Psoas muscle (tissue), 7 donors: ENCODE measurements at regions not wholly inside any gene's neighbourhood (a gene's known extent, or its start where the extent isn't known, plus 50 kb on each side); places are given as distances from the start of the nearest gene placed in this dataset.

Experiments used
- ATAC-seq, 4 donors: fragments of 200-7000 bp; cut with Tn5 transposase; one replicate each; pipeline ENCODE4 v1.9.1; 2020; ENCODE audit warnings: moderate library complexity in 3 of 4, mild to moderate bottlenecking in 2 of 4
- DNase-seq, 2 donors: peaks; one replicate each; pipeline ENCODE4 v3.0.0-alpha.2; 2020
- H3K27ac ChIP-seq: fragments of 200-600 bp; one replicate; pipeline ENCODE4 v1.8.0; 2022
- H3K27me3 ChIP-seq, 3 donors: fragments of 200-600 bp in 1 of 3; one replicate each; pipeline versions ENCODE4 v1.6.1 to v1.8.0; 2013 to 2022; ENCODE audit warnings: low read length in 2 of 3, mild to moderate bottlenecking in 2 of 3, moderate library complexity in 1 of 3; ENCODE audit not compliant: insufficient read depth in 3 of 3
- H3K36me3 ChIP-seq, 2 donors: fragments of 200-600 bp in 1 of 2; one replicate each; pipeline versions ENCODE4 v1.6.1 to v1.8.0; 2013 to 2022; ENCODE audit warnings: low read depth in 1 of 2, mild to moderate bottlenecking in 1 of 2, moderate library complexity in 1 of 2; ENCODE audit not compliant: insufficient read depth in 1 of 2
- H3K4me1 ChIP-seq: fragments of 200-600 bp; one replicate; pipeline ENCODE4 v1.8.0; 2022
- H3K4me3 ChIP-seq: fragments of 200-600 bp; one replicate; pipeline ENCODE4 v1.8.0; 2022; ENCODE audit warnings: mild to moderate bottlenecking
- H3K9me3 ChIP-seq: fragments of 200-600 bp; one replicate; pipeline ENCODE4 v1.8.0; 2022
- WGBS, 3 donors: extraction: QIAGEN DNeasy Blood & Tissue Kit; methylation state at CpG; one replicate each; pipeline versions ENCODE4 v1.1.6 to v1.1.7; 2013; 5-methylcytosine and 5-hydroxymethylcytosine counted together
- intact Hi-C, 2 donors: fragments of 100-400 bp; cut with DNase I; formaldehyde crosslinking; loops; one replicate each; pipeline versions ENCODE4 v1.11.0 to v1.14.2; 2022
- TF ChIP-seq, protein P1 (sequence below): fragments of 200-600 bp; IDR thresholded peaks from one replicate; pipeline ENCODE4 v1.8.0; 2022; ENCODE audit warnings: antibody characterized with exemption
- donor health status: healthy with polysubstance abuse.
- donor health status: DM: no; HTN: no; CAD: no; lungs with moderate emphysema.
- donor health status: Bipolar disorder and iron deficiency.
- donor health status: healthy.
- donor health status: DM: yes; HTN: yes; CAD: no.
- donor health status: DM: no; HTN: no; CAD: no.
- donor health status: DM: yes; HTN: yes; CAD: no.

DNA sequence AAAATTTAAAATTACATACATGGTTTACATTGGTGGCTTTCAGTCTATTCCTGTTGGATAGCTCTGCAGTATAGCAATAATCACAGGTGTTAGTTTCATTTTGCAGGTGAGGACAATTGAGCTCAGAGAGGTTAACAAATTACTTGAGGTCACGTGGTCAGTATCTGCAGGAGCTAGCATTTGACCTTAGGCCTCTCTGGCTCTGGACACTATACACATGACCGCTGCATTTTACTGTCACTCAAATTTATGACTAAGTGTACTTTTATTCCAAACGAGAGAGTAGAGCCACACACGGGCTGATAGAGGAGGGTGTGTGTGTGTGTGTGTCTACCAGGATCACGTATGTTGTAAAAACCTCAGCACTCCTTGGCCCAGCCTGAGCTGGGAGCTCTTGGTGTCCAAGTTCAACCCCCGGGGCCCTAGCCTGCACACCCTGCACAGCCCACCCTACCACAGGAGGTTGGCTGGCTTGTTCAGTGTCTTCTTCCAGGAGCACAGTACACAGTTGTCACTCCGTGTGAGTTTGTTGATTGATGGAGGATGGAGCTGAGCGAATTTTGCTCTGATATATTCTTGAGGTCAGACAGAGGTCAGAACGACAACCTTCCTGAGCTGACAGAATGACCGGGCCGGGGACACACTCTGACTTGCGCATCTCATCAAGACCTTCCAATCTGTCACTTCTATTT, 272.7 kb downstream of the GFRA1 start:
- no peaks in the 10 kb centered on the region for H3K9me3 ChIP-seq
- ATAC-seq = no peak
- no peaks in the 10 kb centered on the region for H3K27me3 ChIP-seq
- no peak overlapping the region for H3K4me3 ChIP-seq
- H3K27ac ChIP-seq = no peak overlapping the region
- no peaks in the 10 kb centered on the region for H3K4me1 ChIP-seq
- intact Hi-C loops = no loop called here
- 66 to 69% (median 69%) methylated on average over 12 of the region's 12 CpGs for WGBS, 3 donors
- TF ChIP-seq, protein P1, sequence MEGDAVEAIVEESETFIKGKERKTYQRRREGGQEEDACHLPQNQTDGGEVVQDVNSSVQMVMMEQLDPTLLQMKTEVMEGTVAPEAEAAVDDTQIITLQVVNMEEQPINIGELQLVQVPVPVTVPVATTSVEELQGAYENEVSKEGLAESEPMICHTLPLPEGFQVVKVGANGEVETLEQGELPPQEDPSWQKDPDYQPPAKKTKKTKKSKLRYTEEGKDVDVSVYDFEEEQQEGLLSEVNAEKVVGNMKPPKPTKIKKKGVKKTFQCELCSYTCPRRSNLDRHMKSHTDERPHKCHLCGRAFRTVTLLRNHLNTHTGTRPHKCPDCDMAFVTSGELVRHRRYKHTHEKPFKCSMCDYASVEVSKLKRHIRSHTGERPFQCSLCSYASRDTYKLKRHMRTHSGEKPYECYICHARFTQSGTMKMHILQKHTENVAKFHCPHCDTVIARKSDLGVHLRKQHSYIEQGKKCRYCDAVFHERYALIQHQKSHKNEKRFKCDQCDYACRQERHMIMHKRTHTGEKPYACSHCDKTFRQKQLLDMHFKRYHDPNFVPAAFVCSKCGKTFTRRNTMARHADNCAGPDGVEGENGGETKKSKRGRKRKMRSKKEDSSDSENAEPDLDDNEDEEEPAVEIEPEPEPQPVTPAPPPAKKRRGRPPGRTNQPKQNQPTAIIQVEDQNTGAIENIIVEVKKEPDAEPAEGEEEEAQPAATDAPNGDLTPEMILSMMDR = no peak
- DNase-seq = no peak
- H3K36me3 ChIP-seq = no peaks in the 10 kb centered on the region
